Naive thymus-derived CD4-positive, alpha-beta T cell (primary cell): ENCODE measurements at regions not wholly inside any gene's neighbourhood (a gene's known extent, or its start where the extent isn't known, plus 50 kb on each side); places are given as distances from the start of the nearest gene placed in this dataset.

Source experiments
- ATAC-seq: fragments of 150-1000 bp; cut with Tn5 transposase; 2 replicates; pipeline ENCODE4 v1.10.0; 2021; ENCODE audit warnings: mild to moderate bottlenecking, moderate library complexity
- CTCF ChIA-PET: fragments of 350-600 bp; sonication (Branson Sonifier 250); formaldehyde crosslinking; loops from one replicate; lab custom pipeline; 2021; ENCODE audit warnings: antibody characterized with exemption; lab: Charles Lee
- POLR2A ChIA-PET: fragments of 350-600 bp; sonication (Branson Sonifier 250); formaldehyde crosslinking; loops from one replicate; lab custom pipeline; 2021; ENCODE audit warnings: antibody characterized with exemption, inconsistent platforms; lab: Charles Lee
- DNase-seq, 9 donors: peaks; one replicate each; pipeline versions ENCODE4 v3.0.0 to v3.0.0-alpha.2; 2020 to 2022; ENCODE audit warnings: mixed read lengths in 1 of 9
- H3K27ac ChIP-seq: one replicate; pipeline ENCODE4 v1.7.0; 2013; ENCODE audit warnings: mild to moderate bottlenecking, low read depth, low read length, moderate library complexity
- H3K27me3 ChIP-seq, 2 donors: one replicate each; pipeline ENCODE4 v1.7.0; 2013; ENCODE audit warnings: low read length in 2 of 2, mild to moderate bottlenecking in 2 of 2, moderate library complexity in 2 of 2; ENCODE audit not compliant: control insufficient read depth in 2 of 2, insufficient read depth in 2 of 2
- H3K36me3 ChIP-seq, 3 experiments: 1 replicate in 2 of 3; 2 replicates in 1 of 3; pipeline ENCODE4 v1.7.0; 2013; ENCODE audit warnings: low read length in 3 of 3, mild to moderate bottlenecking in 3 of 3, moderate library complexity in 1 of 3; ENCODE audit not compliant: insufficient read depth in 3 of 3, control insufficient read depth in 2 of 3
- H3K4me1 ChIP-seq, 2 donors: one replicate each; pipeline ENCODE4 v1.7.0; 2013; ENCODE audit warnings: low read length in 2 of 2, mild to moderate bottlenecking in 2 of 2, moderate library complexity in 1 of 2; ENCODE audit not compliant: control insufficient read depth in 2 of 2, insufficient read depth in 2 of 2
- H3K4me3 ChIP-seq: 2 replicates; pipeline ENCODE4 v1.7.0; 2013; ENCODE audit warnings: mild to moderate bottlenecking, low read length
- H3K9me3 ChIP-seq, 3 experiments: 1 replicate in 2 of 3; 2 replicates in 1 of 3; pipeline ENCODE4 v1.7.0; 2013; ENCODE audit warnings: low read length in 3 of 3; ENCODE audit not compliant: control insufficient read depth in 2 of 3
- H3K27ac Mint-ChIP-seq, 9 donors: one replicate each; pipeline ENCODE4 v1.8.0; 2020 to 2022; ENCODE audit warnings: mixed read lengths in 9 of 9, mild to moderate bottlenecking in 8 of 9, moderate library complexity in 5 of 9, inconsistent platforms in 2 of 9
- H3K27me3 Mint-ChIP-seq, 5 donors: one replicate each; pipeline ENCODE4 v1.8.0; 2021 to 2022; ENCODE audit warnings: mixed read lengths in 5 of 5, mild to moderate bottlenecking in 1 of 5
- H3K36me3 Mint-ChIP-seq, 5 donors: one replicate each; pipeline ENCODE4 v1.8.0; 2020 to 2022; ENCODE audit warnings: mixed read lengths in 5 of 5, mild to moderate bottlenecking in 3 of 5, inconsistent platforms in 1 of 5
- H3K4me1 Mint-ChIP-seq, 7 donors: one replicate each; pipeline ENCODE4 v1.8.0; 2020 to 2022; ENCODE audit warnings: mixed read lengths in 7 of 7, mild to moderate bottlenecking in 3 of 7, inconsistent platforms in 1 of 7
- H3K4me3 Mint-ChIP-seq, 10 donors: one replicate each; pipeline ENCODE4 v1.8.0; 2020 to 2022; ENCODE audit warnings: mild to moderate bottlenecking in 10 of 10, mixed read lengths in 10 of 10, moderate library complexity in 6 of 10, inconsistent platforms in 2 of 10
- H3K9me3 Mint-ChIP-seq, 11 donors: one replicate each; pipeline ENCODE4 v1.8.0; 2020 to 2022; ENCODE audit warnings: mixed read lengths in 11 of 11, mild to moderate bottlenecking in 4 of 11, inconsistent platforms in 1 of 11, moderate library complexity in 1 of 11
- intact Hi-C, 2 donors: fragments of 100-400 bp; cut with micrococcal nuclease; formaldehyde crosslinking; loops; one replicate each; pipeline ENCODE4 v1.15.1; 2023

GRCh38 chr15:88730751-88731150 is 72.5 kb upstream of the ACAN start:
- Mint-ChIP-seq H3K27me3 (peaks cover 0 to 18% (median 5%) of the 10 kb centered on the region in 5 donors), H3K4me3 (no peak overlapping the region), H3K4me1 (peaks cover 0 to 5% (median 0%) of the 10 kb centered on the region in 7 donors), H3K9me3 (peaks cover 0 to 5% (median 0%) of the 10 kb centered on the region in 11 donors), H3K27ac (peak overlapping the region in 1 of 9 donors; percentile 14), H3K36me3 (no peaks in the 10 kb centered on the region)
- DNase-seq (no peak), ATAC-seq (no peak)
- H3K4me3 ChIP-seq, result no peak overlapping the region
- ChIA-PET CTCF (no interaction called here), POLR2A (interaction anchor here (0.7 kb wide), 1 partner anchor 249 kb away, joined by 4 read pairs; no protein-coding TSS in a partner anchor)
- no peaks in the 10 kb centered on the region for H3K36me3 ChIP-seq
- H3K4me1 ChIP-seq, result no peaks in the 10 kb centered on the region
- H3K27ac ChIP-seq, result no peak overlapping the region
- H3K9me3 ChIP-seq, result no peaks in the 10 kb centered on the region
- no peaks in the 10 kb centered on the region for H3K27me3 ChIP-seq
- intact Hi-C loops, result no loop called here

- Mint-ChIP-seq H3K36me3 (no peaks in the 10 kb centered on the region), H3K4me3 (no peak overlapping the region), H3K27me3 (peaks cover 8 to 24% (median 18%) of the 10 kb centered on the region in 5 donors), H3K4me1 (no peaks in the 10 kb centered on the region), H3K9me3 (peaks cover 0 to 10% (median 0%) of the 10 kb centered on the region in 11 donors), H3K27ac (no peak overlapping the region)
- H3K4me1 ChIP-seq, result no peaks in the 10 kb centered on the region
- DNase-seq, result no peak
- H3K4me3 ChIP-seq, result no peak overlapping the region
- H3K27me3 ChIP-seq, result no peaks in the 10 kb centered on the region
- intact Hi-C loops, result no loop called here
- no peaks in the 10 kb centered on the region for H3K36me3 ChIP-seq
- no peak for ATAC-seq
- ChIA-PET CTCF (no interaction called here), POLR2A (no interaction called here)
- no peak overlapping the region for H3K27ac ChIP-seq
- no peaks in the 10 kb centered on the region for H3K9me3 ChIP-seq
Observed at GRCh38 chr15:88735212-88735611, 68.0 kb upstream of the ACAN start.

GRCh38 chr15:88736204-88736603 is 67.0 kb upstream of the ACAN start:
- H3K27ac ChIP-seq, result no peak overlapping the region
- H3K27ac Mint-ChIP-seq, result no peak overlapping the region
- no peaks in the 10 kb centered on the region for H3K36me3 ChIP-seq
- peaks cover 0 to 10% (median 0%) of the 10 kb centered on the region in 11 donors for H3K9me3 Mint-ChIP-seq
- H3K4me1 Mint-ChIP-seq, result no peaks in the 10 kb centered on the region
- no peaks in the 10 kb centered on the region for H3K4me1 ChIP-seq
- intact Hi-C loops, result no loop called here
- no peaks in the 10 kb centered on the region for H3K9me3 ChIP-seq
- peaks cover 8 to 33% (median 22%) of the 10 kb centered on the region in 5 donors for H3K27me3 Mint-ChIP-seq
- no peaks in the 10 kb centered on the region for H3K36me3 Mint-ChIP-seq
- H3K27me3 ChIP-seq, result no peaks in the 10 kb centered on the region
- CTCF ChIA-PET, result no interaction called here
- DNase-seq, result no peak
- no peak for ATAC-seq
- H3K4me3 Mint-ChIP-seq, result no peak overlapping the region
- H3K4me3 ChIP-seq, result no peak overlapping the region
- POLR2A ChIA-PET, result no interaction called here

GRCh38 chr15:88738796-88739195 is 64.4 kb upstream of the ACAN start:
- Histone ChIP-seq H3K27me3 (no peaks in the 10 kb centered on the region), H3K27ac (no peak overlapping the region), H3K4me3 (no peak overlapping the region), H3K36me3 (no peaks in the 10 kb centered on the region), H3K4me1 (no peaks in the 10 kb centered on the region), H3K9me3 (no peaks in the 10 kb centered on the region)
- ChIA-PET CTCF (no interaction called here), POLR2A (no interaction called here)
- Mint-ChIP-seq H3K36me3 (no peaks in the 10 kb centered on the region), H3K4me1 (no peaks in the 10 kb centered on the region), H3K27ac (no peak overlapping the region), H3K9me3 (peaks cover 0 to 8% (median 0%) of the 10 kb centered on the region in 11 donors), H3K27me3 (peaks cover 11 to 38% (median 34%) of the 10 kb centered on the region in 5 donors), H3K4me3 (no peak overlapping the region)
- DNase-seq, result no peak
- intact Hi-C loops, result no loop called here
- no peak for ATAC-seq

GRCh38 chr15:88739541-88739940 is 63.7 kb upstream of the ACAN start:
- peaks cover 0 to 8% (median 0%) of the 10 kb centered on the region in 11 donors for H3K9me3 Mint-ChIP-seq
- POLR2A ChIA-PET, result no interaction called here
- no peaks in the 10 kb centered on the region for H3K4me1 Mint-ChIP-seq
- intact Hi-C loops, result no loop called here
- H3K4me3 Mint-ChIP-seq, result no peak overlapping the region
- Histone ChIP-seq H3K27me3 (no peaks in the 10 kb centered on the region), H3K4me1 (no peaks in the 10 kb centered on the region), H3K36me3 (no peaks in the 10 kb centered on the region), H3K4me3 (no peak overlapping the region), H3K27ac (no peak overlapping the region), H3K9me3 (no peaks in the 10 kb centered on the region)
- DNase-seq (no peak), ATAC-seq (no peak)
- no peaks in the 10 kb centered on the region for H3K36me3 Mint-ChIP-seq
- H3K27ac Mint-ChIP-seq, result no peak overlapping the region
- peaks cover 15 to 43% (median 39%) of the 10 kb centered on the region in 5 donors for H3K27me3 Mint-ChIP-seq
- CTCF ChIA-PET, result no interaction called here

- ATAC-seq, result no peak
- no peaks in the 10 kb centered on the region for H3K36me3 ChIP-seq
- Mint-ChIP-seq H3K4me1 (no peaks in the 10 kb centered on the region), H3K9me3 (peaks cover 0 to 8% (median 0%) of the 10 kb centered on the region in 11 donors), H3K36me3 (no peaks in the 10 kb centered on the region), H3K27me3 (peaks cover 19 to 43% (median 41%) of the 10 kb centered on the region in 5 donors), H3K27ac (no peak overlapping the region), H3K4me3 (no peak overlapping the region)
- CTCF ChIA-PET, result no interaction called here
- no peaks in the 10 kb centered on the region for H3K9me3 ChIP-seq
- POLR2A ChIA-PET, result no interaction called here
- intact Hi-C loops, result no loop called here
- no peaks in the 10 kb centered on the region for H3K4me1 ChIP-seq
- H3K27me3 ChIP-seq, result no peaks in the 10 kb centered on the region
- no peak for DNase-seq
- H3K27ac ChIP-seq, result no peak overlapping the region
- H3K4me3 ChIP-seq, result no peak overlapping the region
Observed at GRCh38 chr15:88740356-88740755, 62.9 kb upstream of the ACAN start.

GRCh38 chr15:88741046-88741445 is 62.2 kb upstream of the ACAN start:
- Mint-ChIP-seq H3K4me3 (no peak overlapping the region), H3K27me3 (peaks cover 16 to 41% (median 37%) of the 10 kb centered on the region in 5 donors), H3K9me3 (peaks cover 0 to 8% (median 0%) of the 10 kb centered on the region in 11 donors), H3K36me3 (no peaks in the 10 kb centered on the region), H3K27ac (no peak overlapping the region), H3K4me1 (no peaks in the 10 kb centered on the region)
- no peaks in the 10 kb centered on the region for H3K9me3 ChIP-seq
- ATAC-seq (no peak), DNase-seq (no peak)
- H3K36me3 ChIP-seq, result no peaks in the 10 kb centered on the region
- H3K27ac ChIP-seq, result no peak overlapping the region
- no peak overlapping the region for H3K4me3 ChIP-seq
- ChIA-PET CTCF (no interaction called here), POLR2A (no interaction called here)
- H3K4me1 ChIP-seq, result no peaks in the 10 kb centered on the region
- intact Hi-C loops, result no loop called here
- no peaks in the 10 kb centered on the region for H3K27me3 ChIP-seq
